ENCODE measurements at regions not wholly inside any gene's neighbourhood (a gene's known extent, or its start where the extent isn't known, plus 50 kb on each side); places are given as distances from the start of the nearest gene placed in this dataset.

DNA sequence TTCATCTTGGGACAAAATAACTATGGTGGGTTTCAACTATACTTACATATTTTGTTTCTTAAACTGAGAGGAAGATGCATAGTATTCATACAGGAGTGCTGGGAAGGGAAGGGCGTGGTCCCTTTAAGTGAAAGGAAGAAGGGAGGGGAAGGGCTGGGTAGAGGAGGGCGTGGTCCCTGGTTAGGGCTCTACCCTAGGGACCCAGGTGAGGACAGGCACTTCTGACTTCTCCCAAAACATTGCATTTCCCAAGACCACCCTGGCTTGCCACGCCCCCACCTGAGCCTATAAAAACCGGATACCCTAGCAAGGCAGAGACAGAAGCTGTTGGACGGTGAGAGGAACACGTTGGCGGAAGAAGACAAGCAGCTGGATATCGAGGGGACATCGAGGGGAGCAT is 157.6 kb upstream of the PLXNA4 start:
- dilution Hi-C loops (cut with MboI; ENCODE audit: extremely low pct_ligation_motif_present, low sequenced_read_pairs), result no loop called here
- H3K4me3 ChIP-seq (ENCODE audit: control insufficient read depth in 2 of 3, extremely low read depth in 1 of 3, insufficient read depth in 2 of 3, low read depth in 1 of 3, low read length in 3 of 3), result no peak overlapping the region
- DNase-seq (ENCODE audit: low read depth, low spot score) (no peak), FAIRE-seq (no peak)
- peaks cover 9% of the 10 kb centered on the region for H3K4me1 ChIP-seq (ENCODE audit: control insufficient read depth, extremely low read depth, insufficient read depth, low read length)
- H4K20me1 ChIP-seq (ENCODE audit: control insufficient read depth, extremely low read depth, insufficient read depth, low read length), result no peaks in the 10 kb centered on the region
- H3K27ac ChIP-seq (ENCODE audit: control insufficient read depth, insufficient read depth, low read length), result no peak overlapping the region
- H3K9ac ChIP-seq (ENCODE audit: control insufficient read depth, extremely low read depth, insufficient read depth, low read length), result no peak overlapping the region
- no peaks in the 10 kb centered on the region for H3K36me3 ChIP-seq (ENCODE audit: control insufficient read depth in 2 of 2, extremely low read depth in 1 of 2, insufficient read depth in 2 of 2, low read length in 2 of 2)
- H3K9me1 ChIP-seq (ENCODE audit: control insufficient read depth, extremely low read depth, insufficient read depth, low read length), result no peaks in the 10 kb centered on the region
- no peaks in the 10 kb centered on the region for H3K9me3 ChIP-seq (ENCODE audit: control insufficient read depth, low read depth, low read length)
- no peak overlapping the region for H3K4me2 ChIP-seq (ENCODE audit: control insufficient read depth, extremely low read depth, insufficient read depth, low read depth, low read length)
- H3K27me3 ChIP-seq (ENCODE audit: control insufficient read depth, extremely low read depth, insufficient read depth, low read length), result peaks cover 5% of the 10 kb centered on the region
- H3K79me2 ChIP-seq (ENCODE audit: control insufficient read depth, insufficient read depth, low read length), result no peaks in the 10 kb centered on the region
- no peak overlapping the region for H2AFZ ChIP-seq (ENCODE audit: control insufficient read depth, low read length)
- TF ChIP-seq EZH2 (IDR thresholded peaks at IDR 0.05; ENCODE audit: low read length), result no peak
- TF ChIP-seq, protein P1, sequence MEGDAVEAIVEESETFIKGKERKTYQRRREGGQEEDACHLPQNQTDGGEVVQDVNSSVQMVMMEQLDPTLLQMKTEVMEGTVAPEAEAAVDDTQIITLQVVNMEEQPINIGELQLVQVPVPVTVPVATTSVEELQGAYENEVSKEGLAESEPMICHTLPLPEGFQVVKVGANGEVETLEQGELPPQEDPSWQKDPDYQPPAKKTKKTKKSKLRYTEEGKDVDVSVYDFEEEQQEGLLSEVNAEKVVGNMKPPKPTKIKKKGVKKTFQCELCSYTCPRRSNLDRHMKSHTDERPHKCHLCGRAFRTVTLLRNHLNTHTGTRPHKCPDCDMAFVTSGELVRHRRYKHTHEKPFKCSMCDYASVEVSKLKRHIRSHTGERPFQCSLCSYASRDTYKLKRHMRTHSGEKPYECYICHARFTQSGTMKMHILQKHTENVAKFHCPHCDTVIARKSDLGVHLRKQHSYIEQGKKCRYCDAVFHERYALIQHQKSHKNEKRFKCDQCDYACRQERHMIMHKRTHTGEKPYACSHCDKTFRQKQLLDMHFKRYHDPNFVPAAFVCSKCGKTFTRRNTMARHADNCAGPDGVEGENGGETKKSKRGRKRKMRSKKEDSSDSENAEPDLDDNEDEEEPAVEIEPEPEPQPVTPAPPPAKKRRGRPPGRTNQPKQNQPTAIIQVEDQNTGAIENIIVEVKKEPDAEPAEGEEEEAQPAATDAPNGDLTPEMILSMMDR (optimal IDR thresholded peaks at IDR 0.05 in 1 of 3, IDR thresholded peaks at IDR 0.05 in 1 of 3, conservative IDR thresholded peaks at IDR 0.05 in 1 of 3; ENCODE audit: extremely low read depth in 1 of 3, insufficient read depth in 2 of 3, low read length in 3 of 3), result no peak

DNA sequence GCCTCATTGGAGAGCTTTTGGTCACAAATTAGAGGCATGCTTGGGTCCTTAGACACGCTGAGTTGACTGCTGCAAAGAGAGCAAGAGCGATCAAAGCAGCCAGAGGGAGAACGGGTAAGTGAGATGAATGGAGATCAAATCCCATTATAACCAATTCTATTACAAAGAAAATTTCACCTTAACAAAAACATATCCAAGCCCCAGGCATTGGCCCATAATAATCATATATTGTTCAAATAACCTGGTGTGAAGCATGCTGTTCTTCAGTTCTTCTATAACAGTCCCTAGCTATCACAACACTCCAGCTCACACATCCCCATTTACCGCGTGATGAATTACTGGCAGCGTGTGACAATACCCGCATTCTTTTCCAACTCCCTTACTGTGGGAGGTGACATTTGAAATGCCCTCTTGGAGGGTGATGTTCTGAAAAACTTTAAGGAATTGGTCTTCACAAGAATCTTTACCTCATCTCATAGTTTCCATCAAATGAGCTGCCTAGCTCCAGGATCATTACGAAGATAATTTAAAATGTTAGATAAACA is 156.1 kb upstream of the PLXNA4 start:
- no peak for TF ChIP-seq EZH2 (IDR thresholded peaks at IDR 0.05; ENCODE audit: low read length)
- TF ChIP-seq, protein P1 (optimal IDR thresholded peaks at IDR 0.05 in 1 of 3, IDR thresholded peaks at IDR 0.05 in 1 of 3, conservative IDR thresholded peaks at IDR 0.05 in 1 of 3; ENCODE audit: extremely low read depth in 1 of 3, insufficient read depth in 2 of 3, low read length in 3 of 3), result no peak
- FAIRE-seq, result no peak

More for the DNA sequence above, 156.1 kb upstream of the PLXNA4 start:
- Histone ChIP-seq H3K27ac (ENCODE audit: control insufficient read depth, insufficient read depth, low read length) (no peak overlapping the region), H4K20me1 (ENCODE audit: control insufficient read depth, extremely low read depth, insufficient read depth, low read length) (peaks cover 2% of the 10 kb centered on the region), H3K4me2 (ENCODE audit: control insufficient read depth, extremely low read depth, insufficient read depth, low read depth, low read length) (no peak overlapping the region), H3K4me3 (ENCODE audit: control insufficient read depth in 2 of 3, extremely low read depth in 1 of 3, insufficient read depth in 2 of 3, low read depth in 1 of 3, low read length in 3 of 3) (no peak overlapping the region), H3K36me3 (ENCODE audit: control insufficient read depth in 2 of 2, extremely low read depth in 1 of 2, insufficient read depth in 2 of 2, low read length in 2 of 2) (no peaks in the 10 kb centered on the region), H3K79me2 (ENCODE audit: control insufficient read depth, insufficient read depth, low read length) (no peaks in the 10 kb centered on the region), H3K27me3 (ENCODE audit: control insufficient read depth, extremely low read depth, insufficient read depth, low read length) (peaks cover 9% of the 10 kb centered on the region), H3K9ac (ENCODE audit: control insufficient read depth, extremely low read depth, insufficient read depth, low read length) (no peak overlapping the region), H3K9me3 (ENCODE audit: control insufficient read depth, low read depth, low read length) (no peaks in the 10 kb centered on the region), H3K4me1 (ENCODE audit: control insufficient read depth, extremely low read depth, insufficient read depth, low read length) (no peaks in the 10 kb centered on the region), H2AFZ (ENCODE audit: control insufficient read depth, low read length) (no peak overlapping the region), H3K9me1 (ENCODE audit: control insufficient read depth, extremely low read depth, insufficient read depth, low read length) (no peaks in the 10 kb centered on the region)
- dilution Hi-C loops (cut with MboI; ENCODE audit: extremely low pct_ligation_motif_present, low sequenced_read_pairs), result no loop called here
- no peak for DNase-seq (ENCODE audit: low read depth, low spot score)

All from keratinocyte (primary cell).